CD4-positive, alpha-beta T cell (primary cell): ENCODE measurements at regions not wholly inside any gene's neighbourhood (a gene's known extent, or its start where the extent isn't known, plus 50 kb on each side); places are given as distances from the start of the nearest gene placed in this dataset.

ENCODE experiments used
- ATAC-seq: fragments of 200-7000 bp; cut with Tn5 transposase; one replicate; pipeline ENCODE4 v1.10.0; 2022; ENCODE audit warnings: mild to moderate bottlenecking; ENCODE audit not compliant: poor library complexity
- CTCF ChIA-PET: fragments of 350-600 bp; sonication (Branson Sonifier 250); formaldehyde crosslinking; loops from one replicate; lab custom pipeline; 2021; ENCODE audit warnings: antibody characterized with exemption, inconsistent platforms; lab: Charles Lee
- POLR2A ChIA-PET: fragments of 350-600 bp; sonication (Branson Sonifier 250); formaldehyde crosslinking; loops from one replicate; lab custom pipeline; 2021; ENCODE audit warnings: antibody characterized with exemption, inconsistent platforms; lab: Charles Lee
- DNase-seq, 14 experiments: peaks; one replicate each; pipeline ENCODE4 v3.0.0-alpha.2; 2013 to 2020; ENCODE audit warnings: mixed read lengths in 2 of 14
- H3K27ac ChIP-seq, 2 donors: one replicate each; pipeline versions ENCODE4 v1.5.1 to v1.7.0; 2013; ENCODE audit warnings: low read length in 2 of 2, low read depth in 1 of 2, mild to moderate bottlenecking in 1 of 2
- H3K27me3 ChIP-seq, 2 experiments: 1 replicate in 1 of 2; 2 replicates in 1 of 2; pipeline versions ENCODE4 v1.6.1 to v1.7.0; 2013; ENCODE audit warnings: low read length in 2 of 2, control low read depth in 1 of 2, mild to moderate bottlenecking in 1 of 2, moderate library complexity in 1 of 2; ENCODE audit not compliant: insufficient read depth in 2 of 2, control insufficient read depth in 1 of 2
- H3K36me3 ChIP-seq: one replicate; pipeline ENCODE4 v1.6.1; 2013; ENCODE audit warnings: low read length, control low read depth; ENCODE audit not compliant: insufficient read depth
- H3K4me1 ChIP-seq: one replicate; pipeline ENCODE4 v1.6.1; 2013; ENCODE audit warnings: low read length, control low read depth; ENCODE audit not compliant: insufficient read depth
- H3K4me3 ChIP-seq: one replicate; pipeline ENCODE4 v1.5.1; 2013; ENCODE audit warnings: mild to moderate bottlenecking, low read length, moderate library complexity
- H3K9me3 ChIP-seq, 2 experiments: 1 replicate in 1 of 2; 2 replicates in 1 of 2; pipeline versions ENCODE4 v1.6.1 to v1.7.0; 2013; ENCODE audit warnings: low read length in 2 of 2, mild to moderate bottlenecking in 2 of 2, control low read depth in 1 of 2, moderate library complexity in 1 of 2; ENCODE audit not compliant: control insufficient read depth in 1 of 2, insufficient read depth in 1 of 2
- H3K27ac Mint-ChIP-seq: one replicate; pipeline ENCODE4 v1.8.0; 2020; ENCODE audit warnings: mixed read lengths
- H3K27me3 Mint-ChIP-seq: one replicate; pipeline ENCODE4 v1.8.0; 2021; ENCODE audit warnings: mixed read lengths
- H3K36me3 Mint-ChIP-seq: one replicate; pipeline ENCODE4 v1.8.0; 2021; ENCODE audit warnings: low read depth, mixed read lengths
- H3K4me1 Mint-ChIP-seq: one replicate; pipeline ENCODE4 v1.8.0; 2021; ENCODE audit warnings: low read depth, mixed read lengths
- H3K4me3 Mint-ChIP-seq: one replicate; pipeline ENCODE4 v1.8.0; 2020; ENCODE audit warnings: mild to moderate bottlenecking, mixed read lengths
- H3K9me3 Mint-ChIP-seq: one replicate; pipeline ENCODE4 v1.8.0; 2020; ENCODE audit warnings: mixed read lengths
- intact Hi-C, 2 experiments: fragments of 100-400 bp; cut with DNase I in 1 of 2; cut with micrococcal nuclease in 1 of 2; formaldehyde crosslinking; loops; one replicate each; pipeline versions ENCODE4 v1.15.1 to v1.9.0; 2023 to 2025; cut with DNase I, micrococcal nuclease
- TF ChIP-seq, protein P1 (sequence below): fragments of 200-600 bp; IDR thresholded peaks from one replicate; pipeline ENCODE4 v1.8.0; 2022; ENCODE audit warnings: antibody characterized with exemption, mild to moderate bottlenecking

GRCh38 chr4:181312066-181312465 is 931.1 kb upstream of the TENM3 start:
- Mint-ChIP-seq H3K27me3 (no peaks in the 10 kb centered on the region), H3K4me1 (no peaks in the 10 kb centered on the region), H3K4me3 (no peak overlapping the region), H3K9me3 (no peaks in the 10 kb centered on the region), H3K36me3 (no peaks in the 10 kb centered on the region), H3K27ac (no peak overlapping the region)
- no peak overlapping the region for H3K27ac ChIP-seq
- ATAC-seq = no peak
- H3K9me3 ChIP-seq = no peaks in the 10 kb centered on the region
- intact Hi-C loops = no loop called here
- DNase-seq = no peak
- H3K36me3 ChIP-seq = no peaks in the 10 kb centered on the region
- POLR2A ChIA-PET = no interaction called here
- no peaks in the 10 kb centered on the region for H3K27me3 ChIP-seq
- TF ChIP-seq, protein P1, sequence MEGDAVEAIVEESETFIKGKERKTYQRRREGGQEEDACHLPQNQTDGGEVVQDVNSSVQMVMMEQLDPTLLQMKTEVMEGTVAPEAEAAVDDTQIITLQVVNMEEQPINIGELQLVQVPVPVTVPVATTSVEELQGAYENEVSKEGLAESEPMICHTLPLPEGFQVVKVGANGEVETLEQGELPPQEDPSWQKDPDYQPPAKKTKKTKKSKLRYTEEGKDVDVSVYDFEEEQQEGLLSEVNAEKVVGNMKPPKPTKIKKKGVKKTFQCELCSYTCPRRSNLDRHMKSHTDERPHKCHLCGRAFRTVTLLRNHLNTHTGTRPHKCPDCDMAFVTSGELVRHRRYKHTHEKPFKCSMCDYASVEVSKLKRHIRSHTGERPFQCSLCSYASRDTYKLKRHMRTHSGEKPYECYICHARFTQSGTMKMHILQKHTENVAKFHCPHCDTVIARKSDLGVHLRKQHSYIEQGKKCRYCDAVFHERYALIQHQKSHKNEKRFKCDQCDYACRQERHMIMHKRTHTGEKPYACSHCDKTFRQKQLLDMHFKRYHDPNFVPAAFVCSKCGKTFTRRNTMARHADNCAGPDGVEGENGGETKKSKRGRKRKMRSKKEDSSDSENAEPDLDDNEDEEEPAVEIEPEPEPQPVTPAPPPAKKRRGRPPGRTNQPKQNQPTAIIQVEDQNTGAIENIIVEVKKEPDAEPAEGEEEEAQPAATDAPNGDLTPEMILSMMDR = no peak
- H3K4me1 ChIP-seq = no peaks in the 10 kb centered on the region
- H3K4me3 ChIP-seq = no peak overlapping the region
- CTCF ChIA-PET = interaction anchor here (1.4 kb wide), 1 partner anchor 8 kb away, joined by 3 read pairs; no protein-coding TSS in a partner anchor

GRCh38 chr4:181319629-181320028 is 923.6 kb upstream of the TENM3 start:
- Mint-ChIP-seq H3K27me3 (no peaks in the 10 kb centered on the region), H3K36me3 (no peaks in the 10 kb centered on the region), H3K4me3 (no peak overlapping the region), H3K9me3 (no peaks in the 10 kb centered on the region), H3K4me1 (no peaks in the 10 kb centered on the region), H3K27ac (no peak overlapping the region)
- intact Hi-C loops = no loop called here
- no peaks in the 10 kb centered on the region for H3K9me3 ChIP-seq
- DNase-seq (no peak), ATAC-seq (no peak)
- H3K4me3 ChIP-seq = no peak overlapping the region
- H3K27me3 ChIP-seq = no peaks in the 10 kb centered on the region
- POLR2A ChIA-PET = no interaction called here
- H3K36me3 ChIP-seq = no peaks in the 10 kb centered on the region
- TF ChIP-seq, protein P1 = no peak
- no peak overlapping the region for H3K27ac ChIP-seq
- CTCF ChIA-PET = no interaction called here
- no peaks in the 10 kb centered on the region for H3K4me1 ChIP-seq

DNA sequence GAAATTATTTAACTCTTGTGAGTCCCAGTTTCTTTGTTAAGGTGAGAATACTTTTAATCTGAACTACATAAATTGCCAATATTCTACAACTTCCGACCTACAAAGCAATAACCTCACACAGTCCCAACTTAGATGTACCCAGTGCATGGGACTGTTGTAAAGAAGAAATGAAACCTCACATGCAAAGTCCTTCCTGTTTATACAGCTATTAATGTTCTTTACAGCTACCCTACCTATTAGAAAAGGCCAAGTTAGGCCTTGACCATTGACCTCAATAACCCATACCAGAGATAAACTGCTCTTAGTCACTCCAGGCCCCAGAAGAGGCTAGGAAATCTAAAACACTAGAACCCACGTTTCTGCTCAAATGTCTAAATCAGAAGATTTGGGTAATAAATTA is 920.1 kb upstream of the TENM3 start:
- POLR2A ChIA-PET = no interaction called here
- Mint-ChIP-seq H3K27me3 (no peaks in the 10 kb centered on the region), H3K36me3 (no peaks in the 10 kb centered on the region), H3K9me3 (peaks cover 4% of the 10 kb centered on the region), H3K27ac (no peak overlapping the region), H3K4me1 (no peaks in the 10 kb centered on the region), H3K4me3 (no peak overlapping the region)
- TF ChIP-seq, protein P1 = no peak
- H3K36me3 ChIP-seq = no peaks in the 10 kb centered on the region
- no peak for ATAC-seq
- no peak for DNase-seq
- H3K27me3 ChIP-seq = no peaks in the 10 kb centered on the region
- intact Hi-C loops = no loop called here
- no peak overlapping the region for H3K27ac ChIP-seq
- no peaks in the 10 kb centered on the region for H3K4me1 ChIP-seq
- CTCF ChIA-PET = no interaction called here
- H3K4me3 ChIP-seq = no peak overlapping the region
- no peaks in the 10 kb centered on the region for H3K9me3 ChIP-seq
